Aorta (tissue), 5 donors: ENCODE measurements at regions not wholly inside any gene's neighbourhood (a gene's known extent, or its start where the extent isn't known, plus 50 kb on each side); places are given as distances from the start of the nearest gene placed in this dataset.
"Not testable (repeated sequence)": the region's sequence is repeated elsewhere in the genome, so short reads cannot be mapped to it uniquely, and the experiment has no call there.

ENCODE experiments used
- ATAC-seq: fragments of 200-7000 bp; cut with Tn5 transposase; one replicate; pipeline ENCODE4 v1.9.1; 2022; ENCODE audit warnings: moderate library complexity; ENCODE audit not compliant: low FRiP score
- DNase-seq, 2 donors: peaks; one replicate each; pipeline ENCODE4 v3.0.0-alpha.2; 2020
- H3K27ac ChIP-seq, 2 donors: one replicate each; pipeline ENCODE4 v1.5.1; 2013; ENCODE audit warnings: low read length in 2 of 2, mild to moderate bottlenecking in 2 of 2, moderate library complexity in 2 of 2, control low read depth in 1 of 2, inconsistent platforms in 1 of 2, low read depth in 1 of 2
- H3K27me3 ChIP-seq, 2 donors: one replicate each; pipeline ENCODE4 v1.6.1; 2013; ENCODE audit warnings: control low read depth in 1 of 2, low read length in 1 of 2, mild to moderate bottlenecking in 1 of 2, moderate library complexity in 1 of 2; ENCODE audit not compliant: insufficient read depth in 2 of 2, control insufficient read depth in 1 of 2
- H3K36me3 ChIP-seq, 2 donors: one replicate each; pipeline ENCODE4 v1.6.1; 2013; ENCODE audit warnings: control low read depth in 1 of 2, low read length in 1 of 2, mild to moderate bottlenecking in 1 of 2; ENCODE audit not compliant: insufficient read depth in 2 of 2, control insufficient read depth in 1 of 2
- H3K4me1 ChIP-seq, 2 donors: one replicate each; pipeline ENCODE4 v1.6.1; 2013; ENCODE audit warnings: low read length in 2 of 2, control low read depth in 1 of 2, mild to moderate bottlenecking in 1 of 2, moderate library complexity in 1 of 2; ENCODE audit not compliant: insufficient read depth in 2 of 2, control insufficient read depth in 1 of 2
- H3K4me3 ChIP-seq, 2 donors: one replicate each; pipeline ENCODE4 v1.5.1; 2013; ENCODE audit warnings: low read length in 2 of 2, control low read depth in 1 of 2, mild to moderate bottlenecking in 1 of 2
- H3K9me3 ChIP-seq: one replicate; pipeline ENCODE4 v1.6.1; 2013; ENCODE audit warnings: mild to moderate bottlenecking, low read length; ENCODE audit not compliant: control insufficient read depth
- WGBS, 2 donors: extraction: QIAGEN DNeasy Blood & Tissue Kit; methylation state at CpG; one replicate each; pipeline ENCODE4 v1.1.7; 2013; 5-methylcytosine and 5-hydroxymethylcytosine counted together
- intact Hi-C, 2 donors: fragments of 100-400 bp; cut with DNase I; formaldehyde crosslinking; loops; one replicate each; pipeline versions ENCODE4 v1.14.2 to v1.15.0; 2022
- donor health status: healthy with polysubstance abuse.
- donor health status: Bipolar disorder and iron deficiency.
- donor health status: DM: no; HTN: no; CAD: no.
- donor health status: DM: no; HTN: no; CAD: no.
- donor health status: DM: yes; HTN: yes; CAD: no.

- Histone ChIP-seq H3K9me3 (peaks cover 8% of the 10 kb centered on the region), H3K4me3 (no peak overlapping the region), H3K27ac (no peak overlapping the region), H3K4me1 (no peaks in the 10 kb centered on the region), H3K36me3 (no peaks in the 10 kb centered on the region), H3K27me3 (no peaks in the 10 kb centered on the region)
- no peak for DNase-seq
- ATAC-seq = no peak
- intact Hi-C loops = no loop called here
Measured at GRCh38 chr5:154664869-154665268, 90.3 kb upstream of the LARP1 start.

DNA sequence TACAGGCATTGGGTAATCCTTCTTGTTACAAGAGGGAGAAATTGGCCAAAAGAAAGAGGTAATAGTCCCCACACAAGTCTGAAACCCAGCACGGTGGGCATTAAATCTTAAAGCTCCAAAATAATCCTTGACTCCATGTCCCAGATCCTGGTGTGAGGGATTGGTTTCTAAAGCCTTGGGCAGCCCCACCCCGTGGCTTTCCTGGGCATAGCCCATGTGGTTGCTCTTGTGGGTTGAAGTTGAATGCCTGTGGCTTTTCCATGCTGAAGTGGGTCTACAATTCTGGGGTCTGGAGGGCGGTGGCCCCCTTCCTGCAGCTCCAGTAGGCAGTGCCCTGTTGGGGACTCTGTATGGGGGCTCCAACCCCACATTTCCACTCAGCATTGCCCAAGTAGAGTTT lies 91.8 kb upstream of the LARP1 start:
- intact Hi-C loops = no loop called here
- WGBS, 2 donors = 64 to 67% methylated on average over 3 of the region's 3 CpGs
- ATAC-seq = no peak
- Histone ChIP-seq H3K4me1 (no peaks in the 10 kb centered on the region), H3K36me3 (no peaks in the 10 kb centered on the region), H3K27me3 (no peaks in the 10 kb centered on the region), H3K4me3 (no peak overlapping the region), H3K9me3 (peaks cover 7% of the 10 kb centered on the region), H3K27ac (no peak overlapping the region)
- no peak for DNase-seq

DNA sequence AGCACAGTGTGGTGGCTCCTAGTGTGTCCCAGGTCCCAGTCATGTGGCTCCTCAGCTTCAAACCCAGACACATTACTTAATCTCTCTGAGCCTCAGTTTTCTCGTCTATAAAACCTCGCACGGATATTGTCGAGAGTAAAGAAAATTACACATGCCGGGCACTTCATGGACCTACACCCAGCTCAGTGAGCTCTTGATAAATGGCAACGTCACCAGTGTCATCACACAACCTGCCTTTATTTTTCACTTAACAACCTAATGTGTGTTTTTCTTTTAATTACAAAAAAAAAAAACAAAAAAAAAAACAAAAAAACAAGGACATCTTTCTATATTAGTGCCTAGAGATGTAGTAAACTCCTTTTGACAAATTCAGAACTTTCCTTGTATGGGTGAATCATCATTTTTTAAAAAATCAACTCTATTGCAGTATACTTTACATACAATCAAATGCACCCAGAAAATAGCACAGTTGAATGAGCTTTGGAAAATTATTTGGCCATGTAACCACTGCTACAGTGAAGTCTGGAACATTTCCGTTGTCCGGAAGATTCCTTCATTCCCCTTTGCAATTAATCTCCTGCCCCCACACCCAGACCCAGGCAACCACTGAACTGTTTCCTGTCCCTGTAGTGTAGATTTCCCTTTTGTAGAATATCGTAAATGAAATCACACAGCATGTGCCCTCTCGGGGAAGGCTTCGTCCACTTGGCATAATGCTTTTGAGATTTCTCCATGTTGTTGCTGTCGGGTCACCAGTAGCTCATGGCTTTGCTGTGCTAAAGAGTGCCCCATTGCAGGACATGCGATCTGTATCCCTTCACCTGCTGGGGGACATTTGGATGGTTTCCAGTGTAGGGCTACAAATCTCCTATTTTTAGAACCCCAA lies 100.4 kb upstream of the LARP1 start:
- Histone ChIP-seq H3K27ac (no peak overlapping the region), H3K4me1 (no peaks in the 10 kb centered on the region), H3K36me3 (no peaks in the 10 kb centered on the region), H3K9me3 (no peaks in the 10 kb centered on the region), H3K27me3 (no peaks in the 10 kb centered on the region), H3K4me3 (no peak overlapping the region)
- ATAC-seq = no peak
- WGBS, 2 donors = 61 to 70% methylated on average over 13 of the region's 13 CpGs
- intact Hi-C loops = no loop called here
- DNase-seq = no peak

DNA sequence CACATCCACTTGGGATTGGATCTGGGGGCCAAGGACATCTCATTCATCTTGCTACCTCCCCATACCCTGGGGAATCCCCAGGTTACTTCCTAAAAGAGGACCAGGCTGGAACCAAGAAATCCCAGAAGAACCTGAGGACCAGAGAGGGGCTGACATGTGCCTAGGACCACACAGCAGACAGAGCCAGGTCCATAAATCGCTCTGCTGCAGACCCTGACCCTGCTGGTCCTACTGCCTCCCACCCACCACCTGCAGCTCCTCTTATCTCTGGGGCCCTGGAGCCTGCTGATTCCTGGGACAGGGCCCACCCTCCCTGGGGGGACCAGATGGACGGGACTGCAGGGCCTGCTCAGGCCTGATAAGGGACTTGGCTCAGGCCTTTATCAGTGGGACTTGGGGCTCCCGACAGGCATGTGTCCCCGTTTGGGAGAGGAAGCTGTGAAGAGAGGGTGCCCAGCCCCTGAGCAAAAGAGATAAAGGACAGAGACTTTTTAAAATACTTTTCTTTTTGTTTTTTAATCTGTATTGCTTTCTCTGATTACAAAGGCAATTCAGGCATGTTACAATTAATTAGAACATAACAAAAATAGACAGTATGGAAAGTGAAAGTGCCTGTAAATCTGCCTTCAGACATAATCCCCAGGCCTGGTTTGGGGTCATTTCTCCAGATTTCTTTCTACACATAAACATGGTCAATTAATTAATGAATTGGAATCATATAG lies 101.3 kb upstream of the LARP1 start:
- intact Hi-C loops = no loop called here

DNA sequence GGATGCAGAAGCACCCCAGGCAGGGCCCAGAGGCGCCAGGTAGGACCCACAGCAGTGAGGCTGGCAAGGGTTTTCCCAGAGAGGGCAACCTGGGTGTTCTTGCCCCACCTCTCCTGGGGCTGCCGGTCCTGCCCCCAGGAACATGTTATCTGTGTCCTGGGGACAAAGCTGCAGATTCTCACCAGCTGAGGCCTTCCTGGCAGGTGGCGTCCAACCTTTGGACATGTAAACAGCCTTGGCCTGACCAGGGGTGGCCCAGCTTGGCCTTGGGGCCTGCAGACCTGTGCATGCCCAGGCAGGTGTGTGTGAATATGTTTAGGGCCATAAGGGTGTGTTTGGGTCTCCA lies 101.8 kb upstream of the LARP1 start:
- Histone ChIP-seq H3K27me3 (no peaks in the 10 kb centered on the region), H3K9me3 (no peaks in the 10 kb centered on the region), H3K4me3 (no peak overlapping the region), H3K4me1 (no peaks in the 10 kb centered on the region), H3K27ac (no peak overlapping the region), H3K36me3 (no peaks in the 10 kb centered on the region)
- peak; percentile 27 for ATAC-seq
- intact Hi-C loops = no loop called here
- no peak for DNase-seq
- WGBS, 2 donors = 88 to 96% methylated on average over 3 of the region's 3 CpGs

More for the DNA sequence above, 101.3 kb upstream of the LARP1 start:
- WGBS, 2 donors = 31 to 39% methylated on average over 4 of the region's 4 CpGs
- H3K27me3 ChIP-seq = no peaks in the 10 kb centered on the region
- DNase-seq = no peak
- no peaks in the 10 kb centered on the region for H3K9me3 ChIP-seq
- ATAC-seq = peak; percentile 4
- no peaks in the 10 kb centered on the region for H3K4me1 ChIP-seq
- no peaks in the 10 kb centered on the region for H3K36me3 ChIP-seq
- H3K4me3 ChIP-seq = no peak overlapping the region
- H3K27ac ChIP-seq = no peak overlapping the region

DNA sequence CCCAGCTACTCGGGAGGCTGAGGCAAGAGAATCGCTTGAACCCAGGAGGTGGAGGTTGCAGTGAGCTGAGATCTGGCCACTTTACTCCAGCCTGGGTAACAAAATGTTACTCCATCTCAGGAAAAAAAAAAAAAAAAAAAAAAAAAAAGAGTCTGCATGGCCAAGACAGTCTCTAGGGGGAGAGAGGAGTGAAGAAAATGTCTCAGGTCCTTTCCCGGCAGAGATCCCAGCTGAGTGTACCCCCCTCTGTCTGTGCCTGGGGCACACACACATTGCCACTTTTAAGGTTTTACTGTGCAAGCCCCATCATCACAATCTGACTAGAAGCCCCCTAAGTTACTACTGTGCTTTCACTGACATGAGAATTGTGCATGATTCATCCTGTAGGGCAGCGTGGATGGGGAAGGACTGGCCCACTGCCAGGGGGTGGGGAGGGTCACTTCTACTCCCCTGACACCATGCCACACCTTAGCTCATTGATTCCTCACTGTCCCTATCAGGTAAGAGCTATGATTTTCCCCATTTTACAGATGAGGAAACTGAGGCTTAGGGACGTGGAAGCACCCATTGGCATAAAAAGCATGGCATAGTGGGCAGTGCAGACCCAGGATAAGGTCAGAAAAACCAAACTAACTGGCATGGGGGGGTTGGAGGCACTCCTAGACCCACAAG lies 102.3 kb upstream of the LARP1 start:
- intact Hi-C loops = no loop called here
- DNase-seq = no peak
- Histone ChIP-seq H3K4me1 (no peaks in the 10 kb centered on the region), H3K9me3 (no peaks in the 10 kb centered on the region), H3K4me3 (no peak overlapping the region), H3K27me3 (no peaks in the 10 kb centered on the region), H3K27ac (no peak overlapping the region), H3K36me3 (no peaks in the 10 kb centered on the region)
- WGBS, 2 donors = 64 to 65% methylated on average over 5 of the region's 5 CpGs
- no peak for ATAC-seq

DNA sequence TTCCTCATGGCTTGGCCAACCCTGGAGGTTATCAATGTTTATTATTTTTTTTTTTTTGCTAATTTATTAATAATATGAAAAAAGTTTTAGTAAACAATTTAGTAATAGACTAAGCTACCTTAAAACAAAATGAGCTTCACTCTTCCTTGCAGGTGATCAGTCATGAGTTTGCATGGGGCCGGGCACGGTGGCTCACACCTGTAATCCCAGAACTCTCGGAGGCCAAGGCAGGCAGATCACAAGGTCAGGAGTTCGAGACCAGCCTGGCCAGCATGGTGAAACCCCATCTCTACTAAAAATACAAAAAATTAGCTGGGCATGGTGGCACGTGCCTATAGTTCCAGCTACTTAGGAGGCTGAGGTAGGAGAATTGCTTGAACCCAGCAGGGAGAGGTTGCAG lies 103.4 kb upstream of the LARP1 start:
- H3K27me3 ChIP-seq, H3K4me1 ChIP-seq, DNase-seq, H3K4me3 ChIP-seq, H3K27ac ChIP-seq, H3K9me3 ChIP-seq, ATAC-seq, H3K36me3 ChIP-seq: not testable (repeated sequence)
- WGBS, 2 donors = 89 to 90% methylated on average over 5 of the region's 5 CpGs
- intact Hi-C loops = loop anchor here (2.0 kb wide), 2 partner anchors 159 to 161 kb away; no protein-coding TSS in a partner anchor

DNA sequence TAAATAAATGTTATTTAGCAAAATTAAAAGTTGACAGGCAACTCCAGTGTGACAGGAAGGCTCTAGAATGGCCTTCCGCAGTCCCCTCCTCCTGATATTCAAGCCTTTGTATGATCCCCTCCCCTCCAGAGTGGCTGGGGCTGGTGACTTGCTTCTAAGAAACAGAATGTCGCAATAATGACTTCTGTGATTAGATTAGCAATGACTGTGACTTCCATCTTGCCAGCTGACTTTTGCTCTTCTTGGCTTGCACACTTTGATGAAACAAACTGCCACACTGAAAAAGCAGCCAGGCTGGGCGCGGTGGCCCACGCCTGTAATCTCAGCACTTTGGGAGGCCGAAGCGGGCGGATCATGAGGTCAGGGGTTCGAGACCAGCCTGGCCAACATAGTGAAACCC lies 106.5 kb upstream of the LARP1 start:
- DNase-seq = no peak
- no peak for ATAC-seq
- Histone ChIP-seq H3K9me3 (no peaks in the 10 kb centered on the region), H3K36me3 (no peaks in the 10 kb centered on the region), H3K27ac (no peak overlapping the region), H3K4me3 (no peak overlapping the region), H3K4me1 (no peaks in the 10 kb centered on the region), H3K27me3 (no peaks in the 10 kb centered on the region)
- WGBS, 2 donors = 85 to 87% methylated on average over 9 of the region's 9 CpGs
- intact Hi-C loops = loop anchor here in 1 of 2 donors (10.0 kb wide), 1 partner anchor 256 kb away; no protein-coding TSS in a partner anchor
